HG03066 (cell line): ENCODE measurements at regions not wholly inside any gene's neighbourhood (a gene's known extent, or its start where the extent isn't known, plus 50 kb on each side); places are given as distances from the start of the nearest gene placed in this dataset.
"Not testable (repeated sequence)": the region's sequence is repeated elsewhere in the genome, so short reads cannot be mapped to it uniquely, and the experiment has no call there.

ENCODE experiments used
- ATAC-seq: cut with Tn5 transposase; IDR thresholded peaks from one replicate; pipeline ENCODE4 v1.9.1; 2021; ENCODE audit warnings: low read depth; ENCODE audit not compliant: unreplicated experiment

- ATAC-seq = no peak
Measured at GRCh38 chr4:12041828-12042227, 613.1 kb upstream of the HS3ST1 start.

- no peak for ATAC-seq
Measured at GRCh38 chr4:12036450-12036849, 607.8 kb upstream of the HS3ST1 start.

- ATAC-seq = no peak
Measured at GRCh38 chr4:12028258-12028657, 599.6 kb upstream of the HS3ST1 start.

- no peak for ATAC-seq
Measured at GRCh38 chr4:12022409-12022808, 593.7 kb upstream of the HS3ST1 start.

GRCh38 chr4:12016729-12017128, 588.0 kb upstream of the HS3ST1 start:
- no peak for ATAC-seq

GRCh38 chr4:12005471-12005870, 576.8 kb upstream of the HS3ST1 start:
- ATAC-seq = no peak

GRCh38 chr4:11996581-11996980, 567.9 kb upstream of the HS3ST1 start:
- ATAC-seq = not testable (repeated sequence)

- ATAC-seq = no peak
Measured at GRCh38 chr4:11976726-11977263, 548.1 kb upstream of the HS3ST1 start.

- ATAC-seq = no peak
Measured at GRCh38 chr4:11973270-11973669, 544.6 kb upstream of the HS3ST1 start.

- ATAC-seq = no peak
Measured at GRCh38 chr4:11970754-11971153, 542.1 kb upstream of the HS3ST1 start.

GRCh38 chr4:11966782-11967181, 538.1 kb upstream of the HS3ST1 start:
- ATAC-seq = no peak

GRCh38 chr4:11954093-11954492, 525.4 kb upstream of the HS3ST1 start:
- ATAC-seq = no peak

- no peak for ATAC-seq
Measured at GRCh38 chr4:11949355-11949754, 520.7 kb upstream of the HS3ST1 start.

GRCh38 chr4:11947629-11948028, 518.9 kb upstream of the HS3ST1 start:
- not testable (repeated sequence) for ATAC-seq

GRCh38 chr4:11937941-11938340, 509.2 kb upstream of the HS3ST1 start:
- no peak for ATAC-seq

- no peak for ATAC-seq
Measured at GRCh38 chr4:11931266-11931820, 502.6 kb upstream of the HS3ST1 start.

- no peak for ATAC-seq
Measured at GRCh38 chr4:11929080-11929479, 500.4 kb upstream of the HS3ST1 start.

GRCh38 chr4:11919316-11919715, 490.6 kb upstream of the HS3ST1 start:
- ATAC-seq = no peak

- ATAC-seq = no peak
Measured at GRCh38 chr4:11914406-11914805, 485.7 kb upstream of the HS3ST1 start.

- ATAC-seq = no peak
Measured at GRCh38 chr4:11912886-11913285, 484.2 kb upstream of the HS3ST1 start.

- ATAC-seq = no peak
Measured at GRCh38 chr4:11910812-11911211, 482.1 kb upstream of the HS3ST1 start.

GRCh38 chr4:11908712-11909111, 480.0 kb upstream of the HS3ST1 start:
- ATAC-seq = no peak

- ATAC-seq = no peak
Measured at GRCh38 chr4:11908205-11908604, 479.5 kb upstream of the HS3ST1 start.
